Tibial nerve (tissue), 3 donors: ENCODE measurements at regions not wholly inside any gene's neighbourhood (a gene's known extent, or its start where the extent isn't known, plus 50 kb on each side); places are given as distances from the start of the nearest gene placed in this dataset.
"Not testable (repeated sequence)": the region's sequence is repeated elsewhere in the genome, so short reads cannot be mapped to it uniquely, and the experiment has no call there.

Experiments used
- CTCF ChIP-seq, 5 experiments: fragments of 200-600 bp in 3 of 5; fragments of 450-650 bp in 2 of 5; sonication (generic) in 3 of 5; IDR thresholded peaks; one replicate each; pipeline ENCODE4 v1.5.1; 2016 to 2019; ENCODE audit warnings: antibody characterized with exemption in 5 of 5, mild to moderate bottlenecking in 3 of 5, moderate library complexity in 2 of 5
- POLR2A ChIP-seq, 2 donors: fragments of 450-650 bp; IDR thresholded peaks; one replicate each; pipeline ENCODE4 v1.6.1; 2017; ENCODE audit warnings: antibody characterized with exemption in 2 of 2, mild to moderate bottlenecking in 2 of 2, moderate library complexity in 2 of 2

- not testable (repeated sequence) for TF ChIP-seq POLR2A, CTCF (IDR thresholded peaks at IDR 0.05)
Observed at GRCh38 chr20:17861620-17862019, 107.0 kb downstream of the SNX5 start.
